ENCODE measurements at regions not wholly inside any gene's neighbourhood (a gene's known extent, or its start where the extent isn't known, plus 50 kb on each side); places are given as distances from the start of the nearest gene placed in this dataset.
"Not testable (repeated sequence)": the region's sequence is repeated elsewhere in the genome, so short reads cannot be mapped to it uniquely, and the experiment has no call there.

DNA sequence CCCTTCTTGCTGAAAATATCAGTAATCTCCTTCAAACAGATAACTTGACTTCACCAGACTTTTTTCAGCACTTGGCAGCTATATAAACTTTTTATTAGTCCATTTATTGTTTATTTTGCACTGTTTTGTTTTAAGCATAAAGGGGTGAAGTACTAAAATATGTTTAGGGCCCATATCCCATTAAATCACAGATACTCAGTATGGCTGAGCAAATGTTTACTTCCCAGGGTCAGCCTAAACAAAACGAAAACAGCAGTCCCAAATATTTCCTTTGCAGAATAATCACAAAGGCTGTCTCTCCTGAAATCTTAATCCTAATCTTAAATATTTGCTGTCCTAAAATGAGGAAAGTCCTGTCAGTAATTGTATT, 649.6 kb downstream of the TNS3 start:
- no peak for DNase-seq

GRCh38 chr7:46930366-46930765, 651.5 kb downstream of the TNS3 start:
- DNase-seq = no peak

DNA sequence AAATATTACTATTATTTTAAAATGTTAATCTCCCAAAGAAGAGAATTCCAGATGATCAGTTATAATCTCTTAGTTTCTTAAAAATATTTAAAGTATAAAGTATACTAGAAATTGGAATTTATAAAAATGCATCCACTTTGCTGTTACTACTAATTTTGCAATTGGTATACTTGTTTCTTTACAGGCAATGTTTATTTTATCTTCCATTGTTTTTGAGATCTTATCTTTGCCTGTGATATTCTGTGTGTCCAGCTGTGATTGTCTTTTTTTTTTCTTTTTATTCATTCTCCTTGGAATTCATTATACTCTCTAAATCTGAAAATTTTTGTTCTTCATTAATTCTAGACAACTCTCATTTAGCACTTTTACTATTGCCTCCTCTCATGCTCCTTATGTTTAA, 652.6 kb downstream of the TNS3 start:
- no peak for DNase-seq

GRCh38 chr7:46928719-46929118, 653.2 kb downstream of the TNS3 start:
- no peak for DNase-seq

GRCh38 chr7:46927131-46927810, 654.6 kb downstream of the TNS3 start:
- no peak for DNase-seq

- no peak for DNase-seq
These were observed 665.3 kb downstream of the TNS3 start for GRCh38 chr7:46916581-46916980.

- DNase-seq = no peak
These were observed 669.2 kb downstream of the TNS3 start for GRCh38 chr7:46912692-46913091.

DNA sequence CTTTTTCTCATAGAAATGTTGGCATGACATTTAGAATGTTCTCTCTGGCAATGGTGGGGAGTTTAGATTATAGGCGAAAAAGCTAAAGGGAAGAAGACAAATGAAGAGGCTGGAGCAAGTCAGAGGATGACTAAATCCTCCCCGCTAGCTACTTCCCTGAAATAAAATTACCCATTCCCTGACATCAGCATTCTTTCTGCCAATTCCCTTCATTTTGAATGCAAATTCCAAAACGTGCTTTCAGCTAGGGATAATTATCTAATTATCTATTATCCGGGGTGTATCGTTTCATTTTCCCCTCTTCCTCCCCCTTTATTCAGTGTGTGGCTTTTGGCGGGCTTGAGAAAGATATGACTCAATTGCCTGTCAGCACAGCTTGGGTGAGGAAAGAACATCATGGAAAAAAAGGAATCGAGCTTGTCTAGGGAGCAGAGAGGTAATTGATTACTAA, 672.3 kb downstream of the TNS3 start:
- no peak for DNase-seq

DNA sequence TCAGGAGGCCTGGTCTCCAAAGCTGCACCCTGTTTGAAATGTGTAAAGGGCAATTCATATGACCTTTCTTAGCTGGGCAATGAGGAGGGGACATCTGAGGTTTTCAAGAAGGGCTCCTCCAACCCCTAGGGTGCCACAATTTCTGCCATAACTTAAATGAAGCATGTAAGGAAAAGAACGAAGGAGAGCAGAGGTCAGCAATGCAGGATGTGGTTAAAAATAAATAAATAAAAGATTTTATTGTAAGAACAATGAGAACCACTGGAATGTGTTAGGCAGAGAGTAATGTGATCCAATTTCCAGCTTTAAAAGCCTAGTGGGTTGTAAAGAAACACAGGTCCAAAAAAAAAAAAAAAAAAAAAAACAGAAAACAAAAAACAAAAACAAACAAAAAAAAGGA, 673.1 kb downstream of the TNS3 start:
- no peak for DNase-seq

- DNase-seq = not testable (repeated sequence)
These were observed 677.4 kb downstream of the TNS3 start for GRCh38 chr7:46904523-46904922.

- no peak for DNase-seq
These were observed 679.4 kb downstream of the TNS3 start for GRCh38 chr7:46902463-46902862.

- DNase-seq = no peak
These were observed 681.3 kb downstream of the TNS3 start for GRCh38 chr7:46900312-46901263.

DNA sequence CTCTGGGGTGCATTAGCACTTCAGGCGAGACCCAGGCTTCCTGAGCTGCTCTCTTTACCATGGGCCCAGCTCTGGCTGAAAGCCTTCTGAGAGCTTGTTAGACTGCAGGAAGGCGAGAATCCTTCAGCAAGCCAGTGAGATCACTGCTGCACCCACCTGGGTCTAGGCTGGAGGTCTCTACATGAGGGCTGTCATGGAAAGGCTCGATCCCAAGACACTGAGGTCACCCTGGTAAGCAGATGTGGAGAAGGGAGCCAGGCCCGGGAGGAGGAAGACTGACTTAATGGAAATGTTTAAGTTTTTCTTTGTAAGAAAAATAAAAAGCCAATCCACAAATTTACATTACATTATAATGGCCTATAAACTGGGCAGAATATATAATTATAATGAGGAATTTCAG, 684.5 kb downstream of the TNS3 start:
- no peak for DNase-seq

GRCh38 chr7:46886669-46887374, 695.1 kb downstream of the TNS3 start:
- no peak for DNase-seq

GRCh38 chr7:46885167-46885566, 696.7 kb downstream of the TNS3 start:
- no peak for DNase-seq

- DNase-seq = no peak
These were observed 700.3 kb downstream of the TNS3 start for GRCh38 chr7:46881507-46882127.

DNA sequence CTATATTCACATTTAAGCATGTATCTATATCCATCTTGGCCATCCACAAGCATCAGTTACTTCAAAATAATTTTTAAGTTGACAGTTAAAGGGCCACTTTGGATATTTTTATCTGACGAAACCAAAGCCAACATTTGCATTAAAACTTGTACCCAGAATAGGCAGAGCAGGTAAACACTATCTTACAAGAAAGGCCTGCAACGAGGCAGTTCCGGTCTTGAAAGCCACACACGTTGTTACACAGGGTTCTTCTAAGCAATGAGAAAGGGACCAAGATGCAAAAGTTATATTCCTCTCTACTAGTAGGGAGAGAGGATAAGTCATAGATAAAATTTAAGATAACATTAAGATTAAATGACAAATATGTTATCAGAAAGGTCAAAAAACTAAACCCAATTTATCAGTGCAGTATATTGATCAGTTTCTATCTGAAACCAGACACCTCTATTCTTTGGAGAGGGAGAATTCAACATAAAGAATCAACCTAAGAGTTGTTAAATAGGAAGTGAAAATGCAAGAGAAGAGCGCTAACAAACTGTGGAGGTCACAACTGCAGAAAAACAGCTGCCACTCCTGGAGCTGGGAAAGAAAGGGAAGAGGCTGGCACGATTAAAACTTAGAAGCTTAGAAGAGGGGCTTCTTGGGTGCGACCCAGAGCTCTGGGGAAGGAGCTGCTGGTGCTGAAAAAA, 701.3 kb downstream of the TNS3 start:
- no peak for DNase-seq

DNA sequence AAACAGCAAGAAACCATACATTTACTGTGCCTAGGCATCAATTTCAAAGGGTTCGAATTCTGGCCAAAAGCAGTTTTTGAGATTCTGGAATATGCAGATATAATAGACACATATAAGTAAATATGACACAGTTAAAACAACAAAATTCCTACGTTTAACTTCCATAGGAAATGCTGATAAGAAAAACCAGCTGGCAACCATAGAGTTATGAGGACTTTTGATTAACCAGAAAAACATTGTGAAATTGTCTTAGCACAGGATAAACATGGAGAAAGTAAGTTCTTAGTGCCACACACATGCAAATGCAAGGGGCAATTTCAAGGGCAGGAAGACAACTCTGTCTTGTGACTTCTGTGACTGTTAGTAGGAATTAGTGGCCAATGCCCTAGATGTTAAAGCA, 702.1 kb downstream of the TNS3 start:
- DNase-seq = no peak

DNA sequence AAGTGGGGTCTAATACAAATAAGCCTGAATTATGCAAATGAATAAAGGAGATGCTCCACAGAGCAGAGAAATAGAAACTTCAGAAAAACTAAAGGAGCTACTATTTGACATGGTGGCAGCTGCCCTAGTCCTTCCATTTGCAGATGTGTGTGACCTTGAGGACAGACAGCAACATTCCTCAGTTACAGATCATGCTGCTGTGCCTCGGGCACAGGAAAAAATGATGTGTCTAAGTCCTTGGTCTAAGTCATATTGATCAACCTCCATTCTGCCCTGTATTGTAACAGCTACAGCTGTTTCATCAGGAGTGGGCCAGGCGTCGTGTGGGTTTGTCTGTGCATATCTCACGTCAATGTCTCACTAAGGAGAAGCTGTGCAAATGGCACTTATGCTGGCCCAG, 710.4 kb downstream of the TNS3 start:
- DNase-seq = no peak

GRCh38 chr7:46864716-46865115, 717.2 kb downstream of the TNS3 start:
- DNase-seq = no peak

- no peak for DNase-seq
These were observed 721.9 kb downstream of the TNS3 start for GRCh38 chr7:46859963-46860475.

- DNase-seq = no peak
These were observed 726.1 kb downstream of the TNS3 start for GRCh38 chr7:46855851-46856250.

Data from KG1 (cell line).